ENCODE measurements at regions not wholly inside any gene's neighbourhood (a gene's known extent, or its start where the extent isn't known, plus 50 kb on each side); places are given as distances from the start of the nearest gene placed in this dataset.

- TF ChIP-seq CTCF (IDR thresholded peaks at IDR 0.05): no peak
- TF ChIP-seq POLR2A (IDR thresholded peaks at IDR 0.05): no peak
Observed at GRCh38 chr4:3612934-3613333, 80.7 kb upstream of the LRPAP1 start.
